ENCODE measurements at regions not wholly inside any gene's neighbourhood (a gene's known extent, or its start where the extent isn't known, plus 50 kb on each side); places are given as distances from the start of the nearest gene placed in this dataset.

DNA sequence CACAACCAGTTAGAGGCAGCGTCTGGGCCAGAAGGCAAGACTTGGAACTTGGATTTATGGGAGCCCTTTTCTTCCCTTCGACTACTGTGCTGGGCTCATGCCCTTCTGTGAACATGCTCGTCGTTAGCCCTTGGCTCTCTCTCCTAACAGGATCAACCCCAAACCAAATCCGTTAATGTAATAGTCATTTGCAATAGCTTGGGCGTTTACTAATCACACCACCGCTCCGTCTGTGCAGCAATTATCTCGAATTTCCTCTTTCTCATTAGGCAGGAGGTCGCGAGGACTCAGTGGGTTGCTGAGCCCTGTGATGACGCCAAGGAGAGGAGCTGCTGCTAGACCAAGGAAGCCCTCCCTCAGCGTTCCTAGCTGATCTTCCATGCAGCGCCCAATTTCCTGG is 114.7 kb downstream of the ENGASE start:
- TF ChIP-seq EZH2 (IDR thresholded peaks at IDR 0.05; ENCODE audit: low read depth), result no peak
- TF ChIP-seq, protein P1, sequence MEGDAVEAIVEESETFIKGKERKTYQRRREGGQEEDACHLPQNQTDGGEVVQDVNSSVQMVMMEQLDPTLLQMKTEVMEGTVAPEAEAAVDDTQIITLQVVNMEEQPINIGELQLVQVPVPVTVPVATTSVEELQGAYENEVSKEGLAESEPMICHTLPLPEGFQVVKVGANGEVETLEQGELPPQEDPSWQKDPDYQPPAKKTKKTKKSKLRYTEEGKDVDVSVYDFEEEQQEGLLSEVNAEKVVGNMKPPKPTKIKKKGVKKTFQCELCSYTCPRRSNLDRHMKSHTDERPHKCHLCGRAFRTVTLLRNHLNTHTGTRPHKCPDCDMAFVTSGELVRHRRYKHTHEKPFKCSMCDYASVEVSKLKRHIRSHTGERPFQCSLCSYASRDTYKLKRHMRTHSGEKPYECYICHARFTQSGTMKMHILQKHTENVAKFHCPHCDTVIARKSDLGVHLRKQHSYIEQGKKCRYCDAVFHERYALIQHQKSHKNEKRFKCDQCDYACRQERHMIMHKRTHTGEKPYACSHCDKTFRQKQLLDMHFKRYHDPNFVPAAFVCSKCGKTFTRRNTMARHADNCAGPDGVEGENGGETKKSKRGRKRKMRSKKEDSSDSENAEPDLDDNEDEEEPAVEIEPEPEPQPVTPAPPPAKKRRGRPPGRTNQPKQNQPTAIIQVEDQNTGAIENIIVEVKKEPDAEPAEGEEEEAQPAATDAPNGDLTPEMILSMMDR (conservative IDR thresholded peaks at IDR 0.05), result no peak
- Histone ChIP-seq H2AFZ (no peak overlapping the region), H3K36me3 (ENCODE audit: low read depth) (no peaks in the 10 kb centered on the region), H3K4me3 (no peak overlapping the region), H3K9me2 (ENCODE audit: insufficient read depth) (no peaks in the 10 kb centered on the region), H3K27ac (no peak overlapping the region), H3K4me2 (no peak overlapping the region), H4K20me1 (ENCODE audit: insufficient read depth) (no peaks in the 10 kb centered on the region), H3K79me2 (ENCODE audit: low read depth) (no peaks in the 10 kb centered on the region), H3K4me1 (replicated peaks; ENCODE audit: insufficient read depth) (no peaks in the 10 kb centered on the region), H3K9me3 (ENCODE audit: insufficient read depth, low read depth) (no peaks in the 10 kb centered on the region), H3K27me3 (ENCODE audit: insufficient read depth, low read depth) (peaks cover 88% of the 10 kb centered on the region), H3F3A (ENCODE audit: insufficient read depth, low read depth) (no peaks in the 10 kb centered on the region)
- CTCF ChIA-PET, result interaction anchor here (0.7 kb wide), 1 partner anchor 203 kb away, joined by 5 read pairs; no protein-coding TSS in a partner anchor
- intact Hi-C loops (cut with micrococcal nuclease; ENCODE audit: unreplicated experiment), result loop anchor here (5.0 kb wide), 2 partner anchors 203 to 518 kb away; no protein-coding TSS in a partner anchor
- DNase-seq, result no peak
- POLR2A ChIA-PET (ENCODE audit: unreplicated experiment), result no interaction called here
- BruUV-seq (replicated peaks), result no TSS peak

DNA sequence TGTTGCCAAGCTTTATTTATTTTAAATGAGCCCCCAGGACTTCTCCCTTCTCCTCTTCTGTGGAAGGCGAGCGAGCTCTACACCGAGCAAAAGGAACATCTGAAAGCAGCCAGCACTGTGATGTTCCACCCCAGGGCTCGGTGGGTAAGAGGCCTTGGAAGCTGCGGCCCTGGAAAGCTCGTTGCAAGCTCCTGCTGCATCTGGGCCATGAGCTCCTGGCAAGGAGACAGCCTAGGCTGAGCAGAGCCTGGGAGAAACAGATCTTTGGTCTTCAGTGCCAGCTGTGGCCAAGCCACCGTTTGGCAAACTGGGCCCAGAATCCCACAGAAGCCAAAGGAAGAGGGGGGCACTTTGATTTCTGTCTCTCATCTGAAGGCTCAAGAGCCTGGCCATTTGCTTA is 114.1 kb downstream of the ENGASE start:
- ChIA-PET CTCF (interaction anchor here (0.6 kb wide), 1 partner anchor 28 kb away, joined by 3 read pairs; no protein-coding TSS in a partner anchor), POLR2A (ENCODE audit: unreplicated experiment) (no interaction called here)
- Histone ChIP-seq H3K4me2 (no peak overlapping the region), H3K27ac (no peak overlapping the region), H3K4me3 (no peak overlapping the region), H3F3A (ENCODE audit: insufficient read depth, low read depth) (no peaks in the 10 kb centered on the region), H2AFZ (no peak overlapping the region), H3K4me1 (replicated peaks; ENCODE audit: insufficient read depth) (no peaks in the 10 kb centered on the region), H3K79me2 (ENCODE audit: low read depth) (no peaks in the 10 kb centered on the region), H3K36me3 (ENCODE audit: low read depth) (no peaks in the 10 kb centered on the region), H4K20me1 (ENCODE audit: insufficient read depth) (no peaks in the 10 kb centered on the region), H3K9me2 (ENCODE audit: insufficient read depth) (no peaks in the 10 kb centered on the region), H3K27me3 (ENCODE audit: insufficient read depth, low read depth) (peaks cover 85% of the 10 kb centered on the region), H3K9me3 (ENCODE audit: insufficient read depth, low read depth) (no peaks in the 10 kb centered on the region)
- TF ChIP-seq EZH2 (IDR thresholded peaks at IDR 0.05; ENCODE audit: low read depth), result no peak
- TF ChIP-seq, protein P1 (conservative IDR thresholded peaks at IDR 0.05), result no peak
- DNase-seq, result no peak
- intact Hi-C loops (cut with micrococcal nuclease; ENCODE audit: unreplicated experiment), result loop anchor here (5.0 kb wide), 2 partner anchors 204 to 519 kb away; no protein-coding TSS in a partner anchor
- no TSS peak for BruUV-seq (replicated peaks)

DNA sequence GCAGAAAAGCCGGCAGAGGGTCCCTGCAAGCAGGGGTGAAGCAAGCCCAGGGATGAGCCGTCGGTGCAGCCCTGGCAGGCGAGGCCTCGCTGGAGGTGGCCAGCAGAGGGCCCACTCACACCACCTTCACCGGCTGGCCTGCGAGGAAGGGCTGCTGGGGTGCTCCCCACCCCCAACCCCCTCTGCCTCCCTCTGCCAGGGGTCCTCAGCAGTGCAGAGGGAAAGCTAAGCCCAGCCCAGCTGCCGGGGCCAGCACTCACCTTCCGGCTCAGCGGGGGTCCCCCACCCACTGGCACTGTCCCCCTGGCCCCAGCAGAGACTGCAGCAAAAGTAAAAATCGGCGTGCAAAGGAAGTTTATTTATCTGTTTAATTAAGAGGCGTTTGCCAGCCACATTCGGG is 113.4 kb downstream of the ENGASE start:
- no TSS peak for BruUV-seq (replicated peaks)
- Histone ChIP-seq H3F3A (ENCODE audit: insufficient read depth, low read depth) (no peaks in the 10 kb centered on the region), H3K9me2 (ENCODE audit: insufficient read depth) (no peaks in the 10 kb centered on the region), H3K4me2 (no peak overlapping the region), H3K9me3 (ENCODE audit: insufficient read depth, low read depth) (no peaks in the 10 kb centered on the region), H3K4me3 (no peak overlapping the region), H3K27me3 (ENCODE audit: insufficient read depth, low read depth) (peaks cover 80% of the 10 kb centered on the region), H3K36me3 (ENCODE audit: low read depth) (no peaks in the 10 kb centered on the region), H2AFZ (no peak overlapping the region), H4K20me1 (ENCODE audit: insufficient read depth) (no peaks in the 10 kb centered on the region), H3K79me2 (ENCODE audit: low read depth) (no peaks in the 10 kb centered on the region), H3K4me1 (replicated peaks; ENCODE audit: insufficient read depth) (no peaks in the 10 kb centered on the region), H3K27ac (no peak overlapping the region)
- CTCF ChIA-PET, result interaction anchor here (0.6 kb wide), 1 partner anchor 200 kb away, joined by 3 read pairs; no protein-coding TSS in a partner anchor
- intact Hi-C loops (cut with micrococcal nuclease; ENCODE audit: unreplicated experiment), result loop anchor here (5.0 kb wide), 2 partner anchors 204 to 519 kb away; no protein-coding TSS in a partner anchor
- POLR2A ChIA-PET (ENCODE audit: unreplicated experiment), result no interaction called here
- TF ChIP-seq, protein P1 (conservative IDR thresholded peaks at IDR 0.05), result peak; percentile 60
- no peak for TF ChIP-seq EZH2 (IDR thresholded peaks at IDR 0.05; ENCODE audit: low read depth)
- peak in 1 of 2 experiments; percentile 22 for DNase-seq
